Testis (tissue), 2 donors: ENCODE measurements at regions not wholly inside any gene's neighbourhood (a gene's known extent, or its start where the extent isn't known, plus 50 kb on each side); places are given as distances from the start of the nearest gene placed in this dataset.
"Not testable (repeated sequence)": the region's sequence is repeated elsewhere in the genome, so short reads cannot be mapped to it uniquely, and the experiment has no call there.

Experiments used
- POLR2A ChIP-seq: fragments of 450-650 bp; IDR thresholded peaks from one replicate; pipeline ENCODE4 v1.6.1; 2017; ENCODE audit warnings: antibody characterized with exemption, mild to moderate bottlenecking, moderate library complexity
- TF ChIP-seq, protein P1 (sequence below), 3 experiments: fragments of 450-650 bp in 2 of 3; fragments of 200-600 bp in 1 of 3; sonication (generic) in 1 of 3; IDR thresholded peaks; one replicate each; pipeline ENCODE4 v1.5.1; 2016 to 2019; ENCODE audit warnings: antibody characterized with exemption in 3 of 3, mild to moderate bottlenecking in 2 of 3, moderate library complexity in 1 of 3

DNA sequence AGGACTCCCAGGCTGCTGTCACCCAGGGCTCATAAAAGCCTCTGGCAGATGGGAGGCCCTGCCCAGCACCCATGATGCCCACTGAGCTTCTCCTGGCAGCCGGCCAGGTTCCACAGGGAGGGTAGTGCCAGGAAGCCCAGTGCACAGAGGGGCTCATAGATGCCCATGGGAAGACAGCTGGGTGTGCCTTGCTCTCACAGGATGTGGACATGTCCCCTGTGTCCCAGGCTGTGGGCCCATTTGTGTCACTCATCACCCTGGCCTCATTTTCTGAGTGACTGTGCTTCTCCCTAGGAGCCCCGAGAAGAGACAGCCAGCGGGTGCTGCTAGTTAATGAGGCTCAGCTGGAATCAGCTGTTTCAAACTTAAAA lies 86.5 kb upstream of the SFSWAP start:
- TF ChIP-seq, protein P1, sequence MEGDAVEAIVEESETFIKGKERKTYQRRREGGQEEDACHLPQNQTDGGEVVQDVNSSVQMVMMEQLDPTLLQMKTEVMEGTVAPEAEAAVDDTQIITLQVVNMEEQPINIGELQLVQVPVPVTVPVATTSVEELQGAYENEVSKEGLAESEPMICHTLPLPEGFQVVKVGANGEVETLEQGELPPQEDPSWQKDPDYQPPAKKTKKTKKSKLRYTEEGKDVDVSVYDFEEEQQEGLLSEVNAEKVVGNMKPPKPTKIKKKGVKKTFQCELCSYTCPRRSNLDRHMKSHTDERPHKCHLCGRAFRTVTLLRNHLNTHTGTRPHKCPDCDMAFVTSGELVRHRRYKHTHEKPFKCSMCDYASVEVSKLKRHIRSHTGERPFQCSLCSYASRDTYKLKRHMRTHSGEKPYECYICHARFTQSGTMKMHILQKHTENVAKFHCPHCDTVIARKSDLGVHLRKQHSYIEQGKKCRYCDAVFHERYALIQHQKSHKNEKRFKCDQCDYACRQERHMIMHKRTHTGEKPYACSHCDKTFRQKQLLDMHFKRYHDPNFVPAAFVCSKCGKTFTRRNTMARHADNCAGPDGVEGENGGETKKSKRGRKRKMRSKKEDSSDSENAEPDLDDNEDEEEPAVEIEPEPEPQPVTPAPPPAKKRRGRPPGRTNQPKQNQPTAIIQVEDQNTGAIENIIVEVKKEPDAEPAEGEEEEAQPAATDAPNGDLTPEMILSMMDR (IDR thresholded peaks at IDR 0.05) = not testable (repeated sequence)
- TF ChIP-seq POLR2A = not testable (repeated sequence)
